ENCODE measurements at regions not wholly inside any gene's neighbourhood (a gene's known extent, or its start where the extent isn't known, plus 50 kb on each side); places are given as distances from the start of the nearest gene placed in this dataset.

DNA sequence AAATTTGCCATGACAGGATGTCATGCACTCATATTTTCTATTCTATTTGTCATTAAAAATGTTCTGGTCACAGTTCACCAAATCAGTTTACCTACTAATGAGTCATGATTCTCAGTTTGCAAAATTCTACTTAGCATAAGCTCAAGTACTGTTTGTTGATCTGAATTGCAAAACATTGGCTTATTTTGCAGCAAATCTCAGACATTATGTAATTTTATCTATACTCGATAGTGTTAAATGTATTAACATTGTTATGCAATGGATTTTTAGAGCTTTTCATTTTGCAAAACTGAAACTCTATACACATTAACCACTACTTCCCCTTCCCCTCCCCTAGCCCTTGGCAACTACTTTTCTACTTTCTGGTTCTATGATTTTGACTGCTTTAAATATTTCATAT lies 213.8 kb upstream of the ZFP64 start:
- TF ChIP-seq, protein P1, sequence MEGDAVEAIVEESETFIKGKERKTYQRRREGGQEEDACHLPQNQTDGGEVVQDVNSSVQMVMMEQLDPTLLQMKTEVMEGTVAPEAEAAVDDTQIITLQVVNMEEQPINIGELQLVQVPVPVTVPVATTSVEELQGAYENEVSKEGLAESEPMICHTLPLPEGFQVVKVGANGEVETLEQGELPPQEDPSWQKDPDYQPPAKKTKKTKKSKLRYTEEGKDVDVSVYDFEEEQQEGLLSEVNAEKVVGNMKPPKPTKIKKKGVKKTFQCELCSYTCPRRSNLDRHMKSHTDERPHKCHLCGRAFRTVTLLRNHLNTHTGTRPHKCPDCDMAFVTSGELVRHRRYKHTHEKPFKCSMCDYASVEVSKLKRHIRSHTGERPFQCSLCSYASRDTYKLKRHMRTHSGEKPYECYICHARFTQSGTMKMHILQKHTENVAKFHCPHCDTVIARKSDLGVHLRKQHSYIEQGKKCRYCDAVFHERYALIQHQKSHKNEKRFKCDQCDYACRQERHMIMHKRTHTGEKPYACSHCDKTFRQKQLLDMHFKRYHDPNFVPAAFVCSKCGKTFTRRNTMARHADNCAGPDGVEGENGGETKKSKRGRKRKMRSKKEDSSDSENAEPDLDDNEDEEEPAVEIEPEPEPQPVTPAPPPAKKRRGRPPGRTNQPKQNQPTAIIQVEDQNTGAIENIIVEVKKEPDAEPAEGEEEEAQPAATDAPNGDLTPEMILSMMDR (IDR thresholded peaks at IDR 0.05): no peak
- TF ChIP-seq EZH2 (IDR thresholded peaks at IDR 0.05; ENCODE audit: borderline replicate concordance, insufficient read depth, low read depth, low read length, poor library complexity, severe bottlenecking): no peak
